ENCODE measurements at regions not wholly inside any gene's neighbourhood (a gene's known extent, or its start where the extent isn't known, plus 50 kb on each side); places are given as distances from the start of the nearest gene placed in this dataset.
A peak's percentile ranks its signal among the peaks of the same experiment; 100 is the strongest.

DNA sequence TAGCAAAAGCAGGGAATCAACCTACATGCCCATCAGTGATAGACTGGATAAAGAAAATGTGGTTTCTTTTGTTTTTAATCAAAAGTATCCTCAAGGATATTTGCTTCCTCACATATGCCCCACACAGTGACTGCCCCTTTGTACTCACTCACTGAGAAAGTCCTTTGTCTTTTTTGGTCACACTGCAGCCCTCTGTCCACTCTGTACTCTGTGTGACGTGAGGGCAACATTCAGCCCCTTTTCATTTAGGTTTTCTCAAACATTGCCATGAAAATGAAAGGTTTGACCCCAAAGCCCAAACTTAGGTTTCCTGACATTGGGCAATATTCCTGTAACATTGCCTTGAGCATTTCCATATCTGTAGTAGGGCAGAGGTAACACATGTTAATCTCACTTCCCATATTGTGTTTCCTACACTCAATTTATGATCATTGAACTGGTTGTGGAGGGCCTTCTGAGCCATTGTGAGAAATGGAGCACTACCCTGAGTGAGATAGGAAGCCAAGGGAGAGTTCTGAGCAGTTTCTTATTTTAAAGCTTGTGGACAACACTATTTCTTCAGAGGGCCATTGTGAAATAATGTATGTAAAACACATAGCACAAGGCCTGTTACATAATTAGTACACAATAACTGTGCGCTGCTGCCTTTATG lies 501.9 kb upstream of the C1orf87 start:
- Histone ChIP-seq H3K4me3 (no peak overlapping the region), H3K36me3 (no peaks in the 10 kb centered on the region), H3K4me1 (peaks cover 0 to 8% (median 0%) of the 10 kb centered on the region in 4 donors), H3K27me3 (no peaks in the 10 kb centered on the region), H3K27ac (no peak overlapping the region), H3K9me3 (no peaks in the 10 kb centered on the region)
- DNase-seq (ENCODE audit: low spot score in 2 of 2): no peak
- TF ChIP-seq POLR2A (IDR thresholded peaks at IDR 0.05) (no peak), EP300 (IDR thresholded peaks at IDR 0.05) (no peak)
- 58 to 64% methylated on average over 2 of the region's 2 CpGs for WGBS, 2 donors

- peaks cover 0 to 8% (median 0%) of the 10 kb centered on the region in 4 donors for H3K4me1 ChIP-seq
- no peaks in the 10 kb centered on the region for H3K9me3 ChIP-seq
- no peaks in the 10 kb centered on the region for H3K36me3 ChIP-seq
- no peaks in the 10 kb centered on the region for H3K27me3 ChIP-seq
- no peak overlapping the region for H3K27ac ChIP-seq
- no peak overlapping the region for H3K4me3 ChIP-seq
- WGBS, 2 donors: 44 to 48% methylated on average over 3 of the region's 3 CpGs
- no peak for DNase-seq (ENCODE audit: low spot score in 2 of 2)
- TF ChIP-seq EP300 (IDR thresholded peaks at IDR 0.05): no peak
- TF ChIP-seq CTCF (IDR thresholded peaks at IDR 0.05): no peak
- no peak for TF ChIP-seq POLR2A (IDR thresholded peaks at IDR 0.05)
Observed at GRCh38 chr1:60573726-60574409, 500.3 kb upstream of the C1orf87 start.

DNA sequence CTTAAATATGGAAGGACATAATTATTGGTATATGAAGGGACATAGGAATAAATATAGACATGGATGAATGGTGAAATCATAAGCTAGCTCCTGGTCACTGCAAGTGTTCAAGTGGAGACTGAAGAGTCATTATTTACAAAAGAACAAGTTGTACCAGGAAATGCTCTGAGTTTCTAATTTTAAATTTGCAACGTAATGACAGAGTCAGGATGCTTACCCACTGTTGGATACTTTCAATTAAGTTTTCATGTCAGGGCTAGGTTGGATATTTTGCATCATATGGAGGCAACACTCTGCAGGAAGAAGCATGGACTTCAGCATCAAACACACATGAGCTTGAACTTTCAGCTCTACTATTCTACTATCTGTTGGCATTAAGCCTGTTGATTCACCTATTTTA lies 499.6 kb upstream of the C1orf87 start:
- no peak for DNase-seq (ENCODE audit: low spot score in 2 of 2)
- Histone ChIP-seq H3K27me3 (no peaks in the 10 kb centered on the region), H3K9me3 (no peaks in the 10 kb centered on the region), H3K36me3 (no peaks in the 10 kb centered on the region), H3K27ac (no peak overlapping the region), H3K4me3 (no peak overlapping the region), H3K4me1 (peaks cover 0 to 8% (median 0%) of the 10 kb centered on the region in 4 donors)
- TF ChIP-seq EP300 (IDR thresholded peaks at IDR 0.05) (peak in 1 of 2 donors; percentile 60), POLR2A (IDR thresholded peaks at IDR 0.05) (no peak)
- 21 to 23% methylated on average over 1 of the region's 1 CpG for WGBS, 2 donors

GRCh38 chr1:60572378-60572777 lies 498.8 kb upstream of the C1orf87 start:
- TF ChIP-seq CTCF (IDR thresholded peaks at IDR 0.05): no peak
- no peak for TF ChIP-seq EP300 (IDR thresholded peaks at IDR 0.05)
- TF ChIP-seq POLR2A (IDR thresholded peaks at IDR 0.05): no peak
- peaks cover 0 to 8% (median 0%) of the 10 kb centered on the region in 4 donors for H3K4me1 ChIP-seq
- no peak for DNase-seq (ENCODE audit: low spot score in 2 of 2)
- H3K36me3 ChIP-seq: no peaks in the 10 kb centered on the region
- H3K4me3 ChIP-seq: no peak overlapping the region
- no peak overlapping the region for H3K27ac ChIP-seq
- 97 to 98% methylated on average over 4 of the region's 4 CpGs for WGBS, 2 donors
- no peaks in the 10 kb centered on the region for H3K9me3 ChIP-seq
- H3K27me3 ChIP-seq: no peaks in the 10 kb centered on the region

DNA sequence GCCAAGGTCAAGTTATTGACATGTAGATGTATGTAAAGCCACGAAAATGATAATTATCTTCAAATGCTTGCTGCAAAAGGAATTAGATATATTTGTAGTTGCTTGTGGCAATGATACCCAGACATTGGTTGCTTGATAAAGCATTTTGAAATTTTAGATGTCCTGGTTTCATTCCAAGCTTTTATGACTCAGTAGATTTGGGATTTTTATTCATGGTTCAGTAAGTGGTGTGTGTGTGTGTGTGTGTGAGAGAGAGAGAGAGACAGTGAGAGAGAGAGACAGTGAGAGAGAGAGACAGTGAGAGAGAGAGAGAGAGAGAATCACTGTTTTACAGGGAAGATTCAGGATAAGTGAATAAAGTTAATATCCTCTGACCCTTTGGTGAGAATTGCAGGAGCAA lies 498.2 kb upstream of the C1orf87 start:
- H3K36me3 ChIP-seq: no peaks in the 10 kb centered on the region
- H3K4me3 ChIP-seq: no peak overlapping the region
- no peak overlapping the region for H3K27ac ChIP-seq
- no peaks in the 10 kb centered on the region for H3K9me3 ChIP-seq
- no peaks in the 10 kb centered on the region for H3K27me3 ChIP-seq
- H3K4me1 ChIP-seq: peaks cover 0 to 8% (median 0%) of the 10 kb centered on the region in 4 donors
- TF ChIP-seq POLR2A (IDR thresholded peaks at IDR 0.05): no peak
- TF ChIP-seq CTCF (IDR thresholded peaks at IDR 0.05): no peak
- no peak for DNase-seq (ENCODE audit: low spot score in 2 of 2)
- 85 to 91% methylated on average over 1 of the region's 1 CpG for WGBS, 2 donors

GRCh38 chr1:60569189-60569588 lies 495.6 kb upstream of the C1orf87 start:
- Histone ChIP-seq H3K27me3 (no peaks in the 10 kb centered on the region), H3K36me3 (no peaks in the 10 kb centered on the region), H3K4me1 (peaks cover 0 to 17% (median 0%) of the 10 kb centered on the region in 4 donors), H3K9me3 (no peaks in the 10 kb centered on the region), H3K4me3 (no peak overlapping the region), H3K27ac (no peak overlapping the region)
- TF ChIP-seq CTCF (IDR thresholded peaks at IDR 0.05) (no peak), EP300 (IDR thresholded peaks at IDR 0.05) (no peak), POLR2A (IDR thresholded peaks at IDR 0.05) (no peak)
- DNase-seq (ENCODE audit: low spot score in 2 of 2): no peak
- WGBS, 2 donors: 88 to 91% methylated on average over 2 of the region's 2 CpGs

All from tibial nerve (tissue), 4 donors.